Hematopoietic multipotent progenitor cell treated with erythropoietin and hydrocortisone succinate and interleukin-3 and kit ligand, for 4 days (in vitro differentiated cells): ENCODE measurements at regions not wholly inside any gene's neighbourhood (a gene's known extent, or its start where the extent isn't known, plus 50 kb on each side); places are given as distances from the start of the nearest gene placed in this dataset.
"Not testable (repeated sequence)": the region's sequence is repeated elsewhere in the genome, so short reads cannot be mapped to it uniquely, and the experiment has no call there.

Source experiments
- DNase-seq: peaks from one replicate; pipeline ENCODE4 v3.0.0-alpha.2; 2015

DNA sequence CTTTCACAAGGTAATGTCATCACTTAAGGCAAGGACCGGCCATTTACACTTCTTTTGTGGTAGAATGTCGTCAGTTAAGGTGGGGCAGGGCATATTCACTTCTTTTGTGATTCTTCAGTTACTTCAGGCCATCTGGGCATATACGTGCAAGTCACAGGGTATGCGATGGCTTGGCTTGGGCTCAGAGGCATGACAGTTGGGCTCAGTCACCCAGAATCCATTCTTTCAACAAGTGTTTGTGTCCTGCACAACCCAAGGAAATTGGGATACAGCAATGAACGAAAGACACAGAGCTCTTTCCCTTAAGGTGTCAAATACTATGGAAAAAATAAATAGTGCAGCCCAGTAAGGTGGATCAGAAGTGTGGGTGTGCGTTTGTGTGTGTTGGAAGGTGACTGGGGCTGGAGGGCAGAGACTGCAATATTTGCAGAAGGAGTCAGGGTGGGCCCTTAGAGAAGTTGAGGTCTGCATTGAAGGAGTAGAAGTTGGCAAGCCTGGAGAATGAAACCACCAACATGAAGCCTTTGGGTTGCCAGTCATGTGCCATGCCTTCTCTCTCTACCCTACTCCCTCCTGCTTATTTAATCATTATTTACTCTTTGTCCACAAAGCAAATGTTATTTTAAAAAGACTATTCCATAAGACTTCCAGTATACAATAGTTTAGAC, 222.8 kb upstream of the PRKCQ start:
- peak; percentile 61 for DNase-seq

DNA sequence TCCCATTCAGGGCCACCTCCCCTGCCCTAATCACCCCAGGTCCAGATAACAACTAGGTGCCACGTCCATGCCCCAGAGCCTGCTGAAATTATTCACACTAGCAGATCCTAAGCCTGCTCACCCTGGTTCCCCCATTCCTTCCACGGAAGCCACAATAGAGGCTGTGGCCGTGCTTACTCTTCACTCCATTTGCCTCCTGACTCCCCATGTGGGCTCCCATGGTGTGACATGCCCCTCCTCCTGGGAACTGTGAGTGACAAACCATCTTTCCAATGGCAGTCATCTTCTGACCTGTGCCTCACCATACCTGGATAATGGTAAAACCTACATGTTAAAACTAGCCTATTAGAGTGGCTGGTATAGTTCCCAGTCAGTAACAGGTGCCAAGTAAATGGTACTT, 216.2 kb upstream of the PRKCQ start:
- DNase-seq = no peak

- no peak for DNase-seq
These were observed 215.5 kb upstream of the PRKCQ start for GRCh38 chr10:6795541-6795940.

GRCh38 chr10:6794841-6795240, 214.8 kb upstream of the PRKCQ start:
- not testable (repeated sequence) for DNase-seq

GRCh38 chr10:6794441-6794840, 214.4 kb upstream of the PRKCQ start:
- no peak for DNase-seq

- no peak for DNase-seq
These were observed 208.7 kb upstream of the PRKCQ start for GRCh38 chr10:6788731-6789130.

DNA sequence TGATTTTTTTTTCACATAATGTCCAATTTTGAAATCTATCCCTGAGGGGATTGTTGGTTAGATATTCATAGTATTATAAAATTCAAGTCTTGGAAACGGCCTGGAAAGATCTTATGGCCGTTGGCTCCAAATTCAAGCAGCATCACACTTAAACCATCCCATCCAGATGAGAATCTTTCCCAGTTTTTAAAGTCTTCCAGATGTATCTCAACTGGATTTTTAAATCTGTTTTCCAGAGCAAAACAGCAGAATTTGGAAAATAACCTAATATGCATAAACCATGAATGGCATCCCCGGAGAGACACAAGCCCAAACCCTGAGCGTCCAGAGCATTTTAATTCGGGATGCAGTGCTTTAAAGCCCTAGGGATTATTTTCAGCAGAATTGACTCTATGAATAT, 208.2 kb upstream of the PRKCQ start:
- no peak for DNase-seq

- DNase-seq = no peak
These were observed 207.6 kb upstream of the PRKCQ start for GRCh38 chr10:6787718-6788117.

- no peak for DNase-seq
These were observed 207.0 kb upstream of the PRKCQ start for GRCh38 chr10:6787091-6787490.

GRCh38 chr10:6786579-6787031, 206.5 kb upstream of the PRKCQ start:
- DNase-seq = peak; percentile 24

DNA sequence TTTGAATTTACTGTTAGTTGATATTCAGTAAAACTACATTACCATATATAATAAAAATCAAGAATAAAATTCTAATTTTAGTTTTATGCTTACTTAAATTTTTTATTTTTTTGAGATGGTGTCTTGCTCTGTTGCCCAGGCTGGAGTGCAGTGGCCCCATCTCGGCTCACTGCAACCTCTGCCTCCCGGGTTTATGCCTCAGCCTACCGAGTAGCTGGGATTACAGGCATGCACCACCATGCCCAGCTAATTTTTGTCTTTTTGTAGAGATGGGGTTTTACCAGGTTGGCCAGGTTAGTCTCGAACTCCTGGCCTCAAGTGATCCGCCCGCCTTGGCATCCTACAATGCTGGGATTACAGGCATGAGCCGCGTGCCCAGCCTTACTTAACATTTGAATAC, 204.4 kb upstream of the PRKCQ start:
- DNase-seq = not testable (repeated sequence)

- DNase-seq = no peak
These were observed 203.4 kb upstream of the PRKCQ start for GRCh38 chr10:6783471-6783870.

GRCh38 chr10:6782378-6782777, 202.3 kb upstream of the PRKCQ start:
- no peak for DNase-seq

GRCh38 chr10:6781133-6781770, 201.2 kb upstream of the PRKCQ start:
- no peak for DNase-seq

- no peak for DNase-seq
These were observed 200.1 kb upstream of the PRKCQ start for GRCh38 chr10:6780008-6780677.

- no peak for DNase-seq
These were observed 199.1 kb upstream of the PRKCQ start for GRCh38 chr10:6778992-6779701.

DNA sequence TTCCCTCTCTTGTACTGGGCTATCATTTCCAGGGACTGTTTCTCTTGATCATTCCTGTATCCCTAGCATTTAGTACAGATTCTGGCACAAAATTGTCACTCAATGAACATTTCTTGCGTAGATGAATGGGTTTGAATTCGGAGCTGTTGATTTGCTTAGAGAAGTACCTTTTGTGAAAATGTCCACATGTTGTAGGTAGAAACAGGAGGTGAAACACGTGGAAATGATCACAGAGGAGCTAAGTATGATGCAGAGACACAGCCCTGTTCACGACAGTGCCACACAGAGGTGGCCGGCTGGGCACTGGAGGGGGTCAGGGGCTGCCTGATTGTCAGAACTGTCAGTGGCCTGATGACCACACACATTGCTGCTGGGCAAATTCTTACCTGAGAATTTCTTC, 196.1 kb upstream of the PRKCQ start:
- DNase-seq = no peak

GRCh38 chr10:6774406-6774805, 194.3 kb upstream of the PRKCQ start:
- no peak for DNase-seq

- DNase-seq = no peak
These were observed 191.3 kb upstream of the PRKCQ start for GRCh38 chr10:6771331-6771730.

GRCh38 chr10:6770846-6771245, 190.8 kb upstream of the PRKCQ start:
- DNase-seq = no peak

DNA sequence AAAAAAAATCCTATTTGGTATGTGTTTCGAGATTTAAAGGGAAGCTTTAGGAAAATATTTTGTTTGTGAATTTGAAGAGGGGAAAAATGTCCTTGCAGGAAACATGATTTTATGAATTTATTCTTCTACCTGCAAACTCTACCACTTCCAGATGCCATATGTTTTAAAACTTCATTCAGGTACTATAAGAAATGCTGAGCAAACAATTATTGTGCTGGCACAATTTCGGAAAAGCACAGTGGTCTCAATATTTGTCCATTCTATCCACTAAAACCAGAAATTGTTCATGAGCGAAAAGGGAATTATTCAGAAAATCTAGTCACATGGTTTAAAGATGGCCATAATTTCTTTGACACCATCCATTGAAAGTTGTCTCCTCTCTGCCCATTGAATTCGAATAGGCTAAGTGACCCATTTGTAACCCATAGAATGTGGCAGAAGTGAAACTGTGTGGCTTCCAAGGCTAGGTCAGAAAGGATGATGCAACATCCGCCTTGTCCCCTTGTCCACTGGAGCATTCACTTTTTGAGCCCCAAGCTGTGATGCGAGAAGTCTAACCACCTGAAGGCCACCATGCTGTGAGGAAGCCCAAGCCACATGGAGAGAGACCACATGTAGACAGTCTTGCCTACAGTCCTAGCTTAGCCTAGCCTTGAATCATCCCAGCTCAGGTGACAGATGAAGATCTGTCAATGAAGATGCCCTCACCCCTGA, 189.8 kb upstream of the PRKCQ start:
- no peak for DNase-seq

DNA sequence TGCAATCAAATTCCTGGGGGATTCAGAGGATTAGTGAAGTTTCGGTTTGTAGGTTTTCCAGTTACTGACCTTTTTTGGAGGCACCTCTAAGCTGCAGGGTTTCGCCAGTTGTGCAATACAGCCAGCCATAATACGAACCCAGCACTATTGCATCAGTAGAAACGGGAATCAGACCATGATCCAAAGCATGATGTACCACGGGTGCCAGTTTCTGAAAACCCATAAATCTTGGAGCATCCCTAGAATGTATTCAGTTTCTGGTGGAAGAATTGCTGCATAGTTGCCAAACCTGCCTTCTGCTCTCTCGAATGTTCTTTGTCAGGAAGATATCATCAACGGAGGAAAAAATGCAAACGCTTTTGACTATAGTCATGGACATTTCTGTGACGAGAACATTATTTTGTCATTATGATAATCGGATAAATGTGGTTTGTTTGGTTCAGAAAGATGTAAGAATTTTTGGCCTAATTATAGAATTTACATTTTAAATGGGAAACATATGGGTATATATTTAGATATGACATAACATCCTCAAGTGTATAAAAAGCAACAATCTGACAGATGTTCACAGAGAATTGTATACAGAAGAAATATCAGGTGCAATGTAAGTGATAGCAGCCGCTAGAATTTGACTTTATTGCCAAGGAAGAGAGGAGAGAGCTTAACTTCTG, 186.2 kb upstream of the PRKCQ start:
- DNase-seq = no peak
